GM10248 (cell line): ENCODE measurements at regions not wholly inside any gene's neighbourhood (a gene's known extent, or its start where the extent isn't known, plus 50 kb on each side); places are given as distances from the start of the nearest gene placed in this dataset.

ENCODE experiments used
- CTCF ChIA-PET: fragments of 300-600 bp; sonication (Branson Sonifier 250); formaldehyde crosslinking; extraction: SDS; loops from one replicate; lab custom pipeline; 2021; ENCODE audit warnings: antibody characterized with exemption; lab: Yijun Ruan, JAX
- POLR2A ChIA-PET: fragments of 350-650 bp; sonication (Branson Sonifier 250); formaldehyde crosslinking; extraction: SDS; loops from one replicate; lab custom pipeline; 2020; ENCODE audit warnings: antibody characterized with exemption; lab: Yijun Ruan, JAX
- DNase-seq: peaks from one replicate; pipeline ENCODE4 v3.0.0; 2012; ENCODE audit errors: extremely low spot score
- TF ChIP-seq, protein P1 (sequence below): IDR thresholded peaks from 2 replicates; pipeline ENCODE4 v1.5.1; 2012; ENCODE audit warnings: mild to moderate bottlenecking, low read depth; ENCODE audit errors: extremely low read depth, missing control alignments, control extremely low read depth

- TF ChIP-seq, protein P1, sequence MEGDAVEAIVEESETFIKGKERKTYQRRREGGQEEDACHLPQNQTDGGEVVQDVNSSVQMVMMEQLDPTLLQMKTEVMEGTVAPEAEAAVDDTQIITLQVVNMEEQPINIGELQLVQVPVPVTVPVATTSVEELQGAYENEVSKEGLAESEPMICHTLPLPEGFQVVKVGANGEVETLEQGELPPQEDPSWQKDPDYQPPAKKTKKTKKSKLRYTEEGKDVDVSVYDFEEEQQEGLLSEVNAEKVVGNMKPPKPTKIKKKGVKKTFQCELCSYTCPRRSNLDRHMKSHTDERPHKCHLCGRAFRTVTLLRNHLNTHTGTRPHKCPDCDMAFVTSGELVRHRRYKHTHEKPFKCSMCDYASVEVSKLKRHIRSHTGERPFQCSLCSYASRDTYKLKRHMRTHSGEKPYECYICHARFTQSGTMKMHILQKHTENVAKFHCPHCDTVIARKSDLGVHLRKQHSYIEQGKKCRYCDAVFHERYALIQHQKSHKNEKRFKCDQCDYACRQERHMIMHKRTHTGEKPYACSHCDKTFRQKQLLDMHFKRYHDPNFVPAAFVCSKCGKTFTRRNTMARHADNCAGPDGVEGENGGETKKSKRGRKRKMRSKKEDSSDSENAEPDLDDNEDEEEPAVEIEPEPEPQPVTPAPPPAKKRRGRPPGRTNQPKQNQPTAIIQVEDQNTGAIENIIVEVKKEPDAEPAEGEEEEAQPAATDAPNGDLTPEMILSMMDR = no peak
- no peak for DNase-seq
- ChIA-PET CTCF (no interaction called here), POLR2A (no interaction called here)
These were observed 719.7 kb upstream of the TBX3 start for GRCh38 chr12:115403689-115404088.

- ChIA-PET CTCF (no interaction called here), POLR2A (no interaction called here)
- TF ChIP-seq, protein P1 = no peak
- DNase-seq = no peak
These were observed 719.3 kb upstream of the TBX3 start for GRCh38 chr12:115403253-115403652.

- POLR2A ChIA-PET = no interaction called here
- TF ChIP-seq, protein P1 = no peak
- CTCF ChIA-PET = no interaction called here
- no peak for DNase-seq
These were observed 718.6 kb upstream of the TBX3 start for GRCh38 chr12:115402443-115403180.

GRCh38 chr12:115401761-115402160 lies 717.8 kb upstream of the TBX3 start:
- TF ChIP-seq, protein P1 = no peak
- POLR2A ChIA-PET = no interaction called here
- no peak for DNase-seq
- CTCF ChIA-PET = no interaction called here

DNA sequence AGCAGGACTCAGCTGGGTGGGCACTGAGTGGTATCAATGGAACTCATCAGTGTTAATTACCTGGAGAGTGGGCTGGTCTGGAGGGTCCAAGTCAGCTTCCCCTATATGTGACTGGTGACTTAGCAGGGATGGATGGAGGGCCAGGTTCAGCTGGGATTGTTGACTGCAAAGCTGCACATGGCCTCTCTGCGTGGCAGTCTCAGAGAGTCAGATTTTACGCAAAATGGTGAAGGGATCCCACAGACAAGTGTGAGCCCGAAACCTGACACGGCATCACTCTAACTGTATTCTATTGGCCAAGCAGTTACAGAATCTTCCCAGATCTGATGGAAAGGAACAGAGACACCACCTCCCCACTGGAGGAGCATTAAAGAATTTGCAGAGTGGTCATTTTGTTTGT lies 716.0 kb upstream of the TBX3 start:
- TF ChIP-seq, protein P1 = no peak
- ChIA-PET CTCF (interaction anchor here (1.7 kb wide), 1 partner anchor 19 kb away, joined by 4 read pairs; no protein-coding TSS in a partner anchor), POLR2A (no interaction called here)
- DNase-seq = no peak

DNA sequence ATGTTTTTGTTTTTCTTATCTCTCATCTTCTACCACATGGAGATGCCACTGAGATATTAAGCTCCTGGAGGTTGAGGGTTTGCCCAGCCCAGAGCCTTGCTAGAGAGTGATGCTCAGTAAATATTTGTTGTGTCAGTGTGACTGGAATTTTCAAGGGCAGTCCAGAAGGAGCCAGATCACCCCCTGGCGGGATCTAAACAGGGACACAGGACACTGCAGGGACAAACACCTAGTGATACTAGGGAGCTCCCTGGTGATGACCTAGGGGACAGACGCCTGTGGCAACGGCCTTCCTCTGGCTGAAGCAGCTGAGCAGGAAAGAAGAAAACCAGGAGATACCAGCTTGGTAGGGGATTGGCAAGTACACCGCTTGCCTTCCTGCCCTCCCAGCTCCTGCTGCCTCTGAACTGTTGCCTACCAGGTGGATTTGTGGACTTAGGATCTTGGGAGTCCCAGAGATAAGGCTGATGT lies 714.4 kb upstream of the TBX3 start:
- no peak for DNase-seq
- ChIA-PET POLR2A (no interaction called here), CTCF (interaction anchor here (1.7 kb wide), 1 partner anchor 18 kb away, joined by 4 read pairs; no protein-coding TSS in a partner anchor)
- TF ChIP-seq, protein P1 = no peak
